ENCODE measurements at regions not wholly inside any gene's neighbourhood (a gene's known extent, or its start where the extent isn't known, plus 50 kb on each side); places are given as distances from the start of the nearest gene placed in this dataset.

DNA sequence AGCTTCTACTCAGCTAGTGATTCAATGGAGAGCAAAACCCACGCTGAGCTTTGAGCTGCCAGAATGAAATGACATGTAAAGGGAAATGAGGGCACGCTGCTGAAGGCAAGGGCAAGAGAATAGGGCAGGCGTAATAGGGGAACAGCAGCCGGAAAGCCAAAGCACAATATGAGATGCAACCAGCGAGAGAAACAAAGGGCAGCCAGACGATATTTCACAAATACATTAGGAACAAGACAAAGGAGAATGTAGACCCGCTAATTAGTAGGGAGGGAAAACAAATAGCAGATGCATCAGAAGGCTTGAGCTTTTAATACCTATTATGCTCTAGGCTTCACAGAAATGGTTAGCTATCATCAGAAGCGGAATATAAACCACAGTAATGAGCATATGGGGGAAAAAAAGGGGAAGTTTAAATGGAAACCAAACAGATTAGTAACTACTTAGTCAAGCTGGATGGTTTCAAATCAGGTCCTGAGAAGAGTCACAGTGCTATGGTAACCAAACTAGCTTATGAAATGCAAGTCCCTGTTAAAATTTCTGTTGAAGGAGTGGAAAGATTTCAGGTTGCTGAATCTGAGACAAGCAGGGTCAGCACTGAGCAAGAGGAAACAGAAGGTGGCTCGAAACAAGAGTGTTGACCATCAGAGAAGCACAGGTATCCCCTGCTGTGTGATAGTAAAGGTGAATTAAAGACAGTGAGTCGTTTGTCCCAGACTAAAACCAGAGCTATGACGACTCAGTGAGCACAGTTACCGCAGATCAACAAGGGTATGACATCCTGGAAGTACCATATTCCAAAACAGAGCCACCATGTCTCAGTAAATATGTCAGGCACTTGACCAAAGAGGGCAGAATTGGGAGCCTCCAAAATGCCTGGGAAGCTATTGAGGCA lies 496.9 kb upstream of the CELF2 start:
- in situ Hi-C loops (cut with HindIII; ENCODE audit: low sequenced_read_pairs), result no loop called here

DNA sequence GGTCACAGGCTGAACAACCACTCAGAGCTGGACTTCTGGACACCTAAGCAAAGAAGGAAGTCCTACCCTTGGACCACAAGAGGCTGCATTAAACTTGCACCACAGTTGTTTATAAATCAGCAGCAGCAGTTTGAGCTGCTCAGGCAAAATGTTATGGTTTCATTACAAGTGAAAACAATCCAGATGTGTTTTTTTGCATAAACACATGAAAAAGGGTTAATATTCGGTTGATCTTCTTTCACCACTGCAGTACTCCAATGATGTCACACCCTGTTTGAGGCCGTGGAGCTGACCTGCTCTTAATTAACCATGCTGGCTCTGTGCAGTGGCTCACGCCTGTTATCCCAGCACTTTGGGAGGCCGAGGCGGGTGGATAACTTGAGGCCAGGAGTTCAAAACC lies 490.8 kb upstream of the CELF2 start:
- in situ Hi-C loops (cut with HindIII; ENCODE audit: low sequenced_read_pairs), result no loop called here

DNA sequence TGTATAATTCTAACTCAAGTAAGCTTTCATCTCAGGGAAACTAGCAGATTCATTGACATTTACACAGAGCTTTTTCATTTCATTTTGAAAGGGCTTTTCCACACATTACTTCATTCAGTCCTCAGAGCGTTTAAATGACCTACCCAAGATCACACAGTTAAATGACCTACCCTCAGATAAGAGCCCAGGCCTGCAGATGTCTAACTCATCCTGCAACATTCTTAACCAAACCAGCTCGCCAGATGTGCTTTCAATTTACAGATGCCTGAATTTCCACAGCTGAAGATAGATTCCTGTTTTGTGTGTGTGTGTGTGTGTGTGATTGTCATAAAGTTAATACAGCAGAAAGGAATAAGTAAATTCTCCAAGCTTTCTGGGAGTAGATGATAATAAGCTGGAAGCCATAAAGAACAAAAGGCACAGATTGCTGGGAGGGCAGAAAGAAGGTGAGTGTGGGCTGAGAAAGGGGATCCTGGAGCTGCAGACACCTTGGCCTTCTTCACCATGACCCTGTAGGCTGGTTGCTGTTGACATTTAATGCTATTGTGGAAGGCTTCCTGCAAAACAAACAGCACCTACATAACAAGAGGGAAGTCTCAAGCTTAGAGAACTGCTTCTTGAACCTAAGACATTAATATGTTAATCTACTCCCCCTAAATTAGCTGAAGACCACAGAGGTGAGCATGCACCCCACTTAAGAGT lies 489.7 kb upstream of the CELF2 start:
- in situ Hi-C loops (cut with HindIII; ENCODE audit: low sequenced_read_pairs), result no loop called here

DNA sequence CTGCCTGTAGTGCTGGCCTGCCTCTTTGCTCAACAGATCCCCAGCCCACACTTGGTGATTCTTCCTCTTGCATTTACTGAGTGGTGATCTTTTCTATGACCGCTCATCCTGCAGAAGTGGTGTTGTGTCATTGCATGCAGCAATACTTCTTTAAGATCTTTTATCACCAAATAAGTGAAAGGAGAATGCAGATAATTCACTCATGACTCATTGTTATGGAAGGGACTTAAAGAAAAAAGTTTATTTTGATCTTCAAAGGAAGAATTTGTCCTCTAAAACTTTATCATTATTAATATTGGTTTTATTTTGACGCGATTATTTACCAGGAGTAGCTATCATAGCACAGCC lies 489.1 kb upstream of the CELF2 start:
- in situ Hi-C loops (cut with HindIII; ENCODE audit: low sequenced_read_pairs), result no loop called here

DNA sequence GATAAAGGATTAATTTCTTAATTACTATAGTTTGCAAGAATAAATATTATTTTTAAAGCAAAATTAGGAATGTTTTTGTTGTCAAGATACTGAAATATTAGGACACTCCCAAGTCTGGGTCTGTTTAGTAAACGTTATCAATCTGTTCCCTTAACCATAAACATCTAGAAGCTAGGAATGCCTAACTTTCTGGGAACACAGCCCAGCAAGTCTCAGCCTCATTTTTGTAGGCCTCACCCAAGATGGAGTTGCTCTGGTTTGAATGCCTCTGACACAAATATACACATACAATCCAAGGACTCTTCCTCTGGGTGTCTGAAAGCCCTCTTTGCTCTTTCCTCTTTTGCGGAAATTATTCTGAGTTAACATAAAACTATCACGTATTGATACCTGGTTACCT lies 487.4 kb upstream of the CELF2 start:
- in situ Hi-C loops (cut with HindIII; ENCODE audit: low sequenced_read_pairs), result no loop called here

DNA sequence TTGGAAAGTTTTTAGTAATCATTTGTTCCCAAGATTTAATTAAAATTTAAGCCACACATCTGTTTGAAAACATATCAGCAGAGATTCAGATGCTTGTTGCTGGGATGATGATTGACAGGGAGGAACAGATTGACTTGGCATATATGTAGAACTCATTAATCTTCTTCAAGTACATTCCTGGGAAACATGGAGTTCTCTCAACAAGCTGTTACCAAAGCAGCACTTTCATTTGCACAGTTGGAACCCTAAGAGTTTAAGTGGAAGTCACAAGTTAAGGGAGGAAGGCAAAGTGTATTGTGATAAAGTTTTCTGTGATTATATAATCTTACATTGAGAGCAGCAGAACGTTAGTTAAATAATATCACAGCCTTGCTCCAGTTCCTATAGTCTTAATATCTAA lies 485.4 kb upstream of the CELF2 start:
- in situ Hi-C loops (cut with HindIII; ENCODE audit: low sequenced_read_pairs), result no loop called here

DNA sequence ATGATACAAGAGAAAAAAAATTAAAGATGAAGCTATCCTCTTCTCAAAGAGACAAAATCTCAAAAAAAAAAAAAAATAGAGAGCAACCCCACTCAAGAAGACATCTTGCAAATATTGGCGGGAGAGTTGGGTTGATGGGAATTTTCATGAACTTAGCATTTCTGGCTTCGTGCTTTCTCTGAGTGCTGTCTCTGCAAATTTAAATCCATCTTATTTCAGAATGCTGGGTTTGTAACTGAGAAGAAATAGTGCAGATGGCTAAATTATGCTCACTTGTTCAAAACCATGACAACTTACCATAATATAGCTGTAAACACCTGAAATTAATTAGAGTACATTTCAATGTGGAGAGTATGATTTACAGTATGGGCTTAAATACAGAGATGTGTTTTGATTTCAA lies 484.8 kb upstream of the CELF2 start:
- in situ Hi-C loops (cut with HindIII; ENCODE audit: low sequenced_read_pairs), result no loop called here

DNA sequence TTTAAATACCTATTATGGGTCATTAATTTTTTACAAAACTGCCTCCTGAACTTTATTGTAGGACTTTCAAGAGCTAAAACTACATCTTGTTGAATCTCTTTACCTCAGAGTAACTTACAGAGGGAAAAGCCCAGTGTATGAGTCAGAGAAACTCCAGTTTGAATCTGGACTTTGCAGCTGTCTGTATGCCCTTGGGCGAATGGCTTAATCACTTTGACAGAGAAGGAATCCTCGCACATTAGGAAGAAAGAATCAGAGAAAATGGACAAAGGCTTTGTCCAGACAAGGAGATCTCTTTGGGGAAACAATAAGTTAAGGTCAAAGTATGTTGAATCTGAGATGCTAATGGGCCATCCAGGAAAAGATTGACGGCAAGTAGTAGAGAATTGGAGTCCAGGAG lies 484.2 kb upstream of the CELF2 start:
- in situ Hi-C loops (cut with HindIII; ENCODE audit: low sequenced_read_pairs), result no loop called here

DNA sequence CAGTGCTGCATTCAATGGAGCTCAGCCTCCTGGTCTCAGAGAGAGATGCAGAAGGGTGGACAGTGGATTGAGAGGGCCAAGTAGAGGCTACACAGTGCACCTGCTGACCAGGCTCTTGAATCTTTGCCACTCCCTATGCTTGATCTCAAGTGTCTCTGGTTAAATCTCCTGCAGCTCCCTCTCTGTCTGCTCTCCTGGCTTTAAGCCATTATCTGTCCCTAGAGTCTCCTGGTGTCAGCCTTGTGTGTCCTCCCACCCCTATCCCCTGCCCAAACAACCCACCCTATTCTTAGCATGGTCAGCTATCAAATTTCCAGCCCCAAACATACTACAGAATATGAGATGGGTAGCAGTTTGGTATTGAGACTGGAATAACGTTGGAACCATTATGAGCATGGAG lies 479.3 kb upstream of the CELF2 start:
- in situ Hi-C loops (cut with HindIII; ENCODE audit: low sequenced_read_pairs), result no loop called here

DNA sequence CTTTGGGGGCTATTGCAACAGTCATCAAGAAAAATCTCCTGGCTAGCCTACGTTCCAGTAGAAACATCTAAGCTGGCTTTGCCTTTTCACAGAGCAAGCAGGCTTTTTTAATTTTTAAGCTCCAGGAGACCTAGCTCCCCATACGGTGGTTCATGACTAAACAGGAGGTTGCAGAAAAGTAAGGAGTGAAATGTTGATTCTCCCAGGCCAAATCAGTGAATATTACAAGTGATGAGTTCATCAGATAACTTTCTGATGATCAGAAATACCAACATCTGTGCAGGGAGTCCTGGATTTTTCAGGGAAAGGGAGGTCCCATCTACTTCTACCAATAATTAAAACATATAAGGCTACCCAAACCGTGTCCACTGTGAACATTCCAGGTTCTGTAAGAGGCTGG lies 477.3 kb upstream of the CELF2 start:
- in situ Hi-C loops (cut with HindIII; ENCODE audit: low sequenced_read_pairs), result no loop called here

DNA sequence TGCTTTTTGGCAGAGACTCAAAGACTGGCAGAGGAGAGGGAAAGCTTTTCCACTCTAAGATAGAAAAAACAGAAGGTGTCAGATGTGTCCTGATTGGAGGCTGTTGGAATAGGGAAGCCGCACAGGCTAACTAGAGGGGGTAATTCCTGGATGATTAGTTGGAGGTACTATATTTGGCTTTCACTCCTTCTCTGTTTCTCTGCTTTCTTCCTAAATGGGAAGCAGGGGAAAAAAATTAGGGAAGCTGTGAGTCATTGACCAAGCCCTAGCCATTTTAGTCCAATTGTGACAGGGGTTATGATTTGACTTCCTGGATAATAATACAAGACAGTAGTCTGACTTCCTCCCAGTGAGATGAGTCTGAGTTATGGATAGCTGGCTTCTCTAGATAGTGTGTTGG lies 475.2 kb upstream of the CELF2 start:
- in situ Hi-C loops (cut with HindIII; ENCODE audit: low sequenced_read_pairs), result no loop called here

DNA sequence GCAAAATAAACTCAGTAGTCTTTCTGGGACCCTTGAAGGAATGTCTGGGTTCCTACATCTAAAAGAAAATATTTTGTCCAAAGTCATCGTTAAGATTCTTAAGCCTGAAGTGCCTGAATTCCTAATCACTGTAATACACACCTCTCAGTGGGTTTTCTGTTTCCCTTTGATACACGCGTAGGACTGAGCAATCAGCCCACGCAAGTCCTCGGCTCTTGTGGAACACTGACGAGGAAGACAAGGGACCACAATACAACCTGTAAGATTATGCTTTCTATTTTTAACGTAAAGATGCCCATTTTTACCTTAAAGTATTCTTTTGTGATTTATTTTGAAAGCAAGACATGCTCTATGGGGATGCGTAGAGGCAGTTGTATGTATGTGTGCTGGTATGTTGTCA lies 472.8 kb upstream of the CELF2 start:
- in situ Hi-C loops (cut with HindIII; ENCODE audit: low sequenced_read_pairs), result no loop called here

DNA sequence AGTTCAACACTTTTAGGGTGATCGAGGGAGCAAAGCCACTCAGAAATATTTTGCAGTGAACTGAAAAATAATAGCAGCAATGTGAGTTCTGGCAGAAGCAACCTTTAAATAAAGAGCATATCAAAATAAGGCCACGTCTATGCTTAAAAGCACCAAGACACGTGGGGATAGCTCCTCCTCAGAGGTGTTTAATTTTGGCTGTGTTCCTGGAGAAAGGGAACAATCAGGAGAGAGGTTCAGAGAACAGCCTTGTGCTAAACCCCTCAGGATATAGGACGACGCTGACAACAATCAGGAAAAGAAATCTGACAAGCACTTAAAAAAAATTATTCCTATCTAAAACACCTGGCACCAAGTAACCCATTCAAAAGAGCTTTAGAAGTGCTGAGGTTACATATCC lies 471.9 kb upstream of the CELF2 start:
- in situ Hi-C loops (cut with HindIII; ENCODE audit: low sequenced_read_pairs), result no loop called here

DNA sequence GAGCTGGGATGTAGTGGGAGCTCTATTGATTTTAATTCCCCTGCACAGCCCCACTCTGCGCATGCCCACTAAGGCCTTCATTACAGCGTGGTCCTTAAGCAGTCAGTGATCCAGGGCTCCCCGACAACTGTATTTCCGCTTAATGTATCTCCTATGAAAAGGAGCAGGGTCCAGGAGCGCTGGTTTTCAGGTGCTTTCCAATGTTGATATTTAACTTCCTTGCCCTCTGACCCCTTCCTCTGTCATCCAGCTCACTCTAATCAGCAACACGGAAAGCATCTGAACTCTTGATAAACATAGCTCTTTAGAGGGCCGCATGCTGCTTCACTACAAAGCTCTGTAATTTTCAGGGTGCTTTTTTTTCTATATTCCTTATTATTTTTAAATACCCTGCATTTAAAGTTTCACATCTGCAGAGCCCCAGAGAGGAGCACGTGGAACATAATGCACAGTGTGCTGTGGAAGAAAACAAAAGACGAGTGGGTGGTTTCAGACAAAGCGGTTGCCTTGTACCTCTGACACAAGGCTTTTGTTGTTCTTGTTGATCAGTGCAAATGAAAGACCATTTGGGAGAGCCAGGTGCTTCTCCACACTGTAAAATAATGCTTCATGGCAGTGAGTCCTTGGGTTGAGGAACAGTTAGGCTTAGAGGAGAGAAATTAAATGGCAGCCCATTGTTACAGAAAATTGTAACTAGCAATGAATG lies 465.9 kb upstream of the CELF2 start:
- in situ Hi-C loops (cut with HindIII; ENCODE audit: low sequenced_read_pairs), result no loop called here

DNA sequence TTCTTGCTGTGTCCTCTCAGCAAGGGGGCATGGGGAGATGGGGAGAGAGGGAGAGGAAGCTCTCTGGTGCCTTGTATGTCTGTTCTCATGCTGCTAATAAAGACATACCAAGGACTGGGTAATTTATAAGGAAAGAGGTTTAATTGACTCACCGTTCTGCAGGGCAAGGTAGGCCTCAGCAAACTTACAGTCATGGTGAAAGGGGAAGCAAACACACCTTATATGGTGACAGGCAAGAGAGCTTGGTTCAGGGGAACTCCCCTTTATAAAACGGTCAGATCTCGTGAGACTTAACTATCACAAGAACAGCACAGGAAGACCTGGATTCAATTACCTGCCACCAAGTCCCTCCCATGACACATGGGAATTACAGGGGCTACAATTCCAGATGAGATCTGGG lies 464.7 kb upstream of the CELF2 start:
- in situ Hi-C loops (cut with HindIII; ENCODE audit: low sequenced_read_pairs), result no loop called here

DNA sequence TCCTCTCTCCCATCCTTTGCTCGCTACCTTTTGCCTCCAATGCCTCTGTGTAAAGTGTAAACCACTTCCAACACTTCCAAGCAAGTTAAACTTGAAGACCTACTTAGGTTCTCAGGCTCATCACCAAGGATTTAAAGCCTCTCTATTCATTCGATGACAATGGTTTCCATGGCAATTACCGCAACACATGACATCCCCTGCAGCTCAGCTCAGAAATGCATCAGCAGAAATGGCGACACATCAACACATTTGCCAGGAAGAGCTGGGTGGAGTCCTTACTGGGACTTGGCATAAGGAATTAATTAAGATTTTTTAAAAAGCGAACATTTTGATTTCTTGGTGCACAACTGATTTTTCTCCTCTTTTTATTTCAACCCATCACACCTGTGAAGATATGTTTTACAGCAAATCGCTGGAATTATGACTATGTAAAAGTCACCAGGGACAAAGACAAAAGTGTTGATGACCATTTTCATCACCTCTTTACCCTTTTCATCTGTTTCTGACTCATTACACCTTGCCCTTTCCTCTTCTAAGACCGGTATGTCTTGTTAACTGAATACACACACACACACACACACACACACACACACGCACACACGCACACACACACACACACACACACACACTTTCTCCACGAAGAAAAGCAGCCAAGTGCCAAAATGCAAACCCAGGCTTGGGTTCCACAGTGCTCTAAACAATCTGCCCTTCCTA lies 453.4 kb upstream of the CELF2 start:
- in situ Hi-C loops (cut with HindIII; ENCODE audit: low sequenced_read_pairs), result no loop called here

DNA sequence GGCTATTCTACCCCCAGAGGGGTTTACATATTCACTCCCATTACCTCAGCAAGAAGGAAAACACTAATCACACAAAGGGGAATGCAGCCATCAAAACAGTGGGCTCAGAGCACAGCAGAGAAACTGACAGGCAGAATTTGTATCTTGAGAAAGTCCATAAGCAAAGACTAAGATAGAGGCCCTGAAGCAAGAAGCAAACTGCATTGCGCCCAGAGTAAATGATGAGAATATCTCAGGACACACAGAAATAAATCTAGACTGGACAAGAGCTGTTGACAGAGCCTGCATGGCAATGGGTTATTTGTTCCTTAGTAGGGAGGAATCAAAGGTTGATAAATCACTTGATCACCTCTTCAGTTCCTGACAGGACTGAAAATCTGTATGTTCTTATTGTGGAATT lies 440.7 kb upstream of the CELF2 start:
- in situ Hi-C loops (cut with HindIII; ENCODE audit: low sequenced_read_pairs), result no loop called here

DNA sequence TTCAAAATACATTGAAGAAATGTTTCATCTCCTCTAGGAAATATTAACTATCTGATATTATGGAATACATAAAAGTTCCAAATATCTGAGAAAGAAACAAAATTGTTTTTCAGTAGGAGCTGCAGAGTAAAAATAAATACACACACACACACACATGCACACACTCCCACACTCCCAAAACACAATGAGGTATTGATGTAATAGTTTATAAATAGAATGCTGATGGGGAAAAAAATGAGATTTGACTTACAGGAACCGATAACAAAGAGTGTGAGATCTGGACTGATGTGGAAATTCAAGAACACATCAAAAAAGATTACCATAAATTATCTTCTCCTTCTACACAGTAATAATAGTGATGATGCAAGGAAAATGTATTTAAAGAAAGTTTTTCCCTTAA lies 438.0 kb upstream of the CELF2 start:
- in situ Hi-C loops (cut with HindIII; ENCODE audit: low sequenced_read_pairs), result no loop called here

DNA sequence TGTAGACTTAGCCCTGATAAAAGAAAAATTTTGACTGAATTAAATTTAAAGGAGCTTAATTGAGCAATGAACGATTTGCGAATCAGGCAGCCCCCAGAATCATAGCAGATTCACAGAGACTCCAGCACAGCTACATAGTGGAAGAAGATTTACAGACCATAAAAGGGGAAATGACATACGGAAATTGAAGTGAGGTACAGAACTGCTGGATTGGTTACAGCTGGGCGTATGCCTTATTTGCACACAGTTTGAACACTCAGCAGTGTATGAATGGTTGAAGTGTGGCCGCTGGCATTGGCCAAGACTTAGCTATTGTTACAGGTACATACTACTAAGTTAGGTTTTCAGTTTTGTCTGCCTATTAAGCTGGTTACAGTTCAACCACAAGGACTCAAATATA lies 433.5 kb upstream of the CELF2 start:
- in situ Hi-C loops (cut with HindIII; ENCODE audit: low sequenced_read_pairs), result no loop called here

DNA sequence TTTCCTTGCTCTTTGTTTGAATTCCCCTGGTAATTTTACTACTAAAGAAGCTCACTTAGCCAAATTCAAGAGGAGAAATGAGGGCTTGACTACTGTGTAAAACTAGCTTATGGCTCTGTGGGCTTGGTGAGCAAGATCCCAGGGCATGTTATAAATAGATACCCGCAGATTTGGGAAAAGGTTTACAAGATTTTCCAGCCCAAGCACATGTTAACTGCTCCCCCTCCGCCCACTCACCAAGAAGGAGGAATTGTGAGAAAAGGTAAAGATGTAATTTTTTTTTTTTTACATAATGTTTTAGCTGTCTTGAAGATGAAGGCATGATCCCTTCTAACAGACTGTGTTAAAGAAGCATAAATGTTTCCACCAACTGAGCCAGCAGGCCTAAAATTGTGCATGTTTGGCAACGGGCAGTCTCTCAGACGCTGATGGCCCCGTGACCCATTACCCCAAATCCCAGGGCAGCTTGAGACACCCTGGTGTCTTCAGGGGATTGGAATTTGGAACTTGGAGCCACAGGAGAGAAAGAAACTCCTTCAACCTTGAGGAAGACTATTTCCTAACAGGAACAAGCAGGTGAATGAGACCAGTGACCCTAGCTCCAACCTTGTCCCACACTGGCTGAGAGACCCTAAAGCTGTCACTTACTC lies 429.8 kb upstream of the CELF2 start:
- in situ Hi-C loops (cut with HindIII; ENCODE audit: low sequenced_read_pairs), result no loop called here
